SK-N-SH treated with all-trans-retinoic acid at 6 μM for 48 hours (cell line): ENCODE measurements at regions not wholly inside any gene's neighbourhood (a gene's known extent, or its start where the extent isn't known, plus 50 kb on each side); places are given as distances from the start of the nearest gene placed in this dataset.

Source experiments
- ARNTL ChIP-seq: fragments of 450-650 bp; formaldehyde crosslinking; IDR thresholded peaks from 2 replicates; pipeline ENCODE4 v1.5.0; 2020; ENCODE audit warnings: low read depth, mild to moderate bottlenecking, moderate library complexity, borderline replicate concordance
- BACH2 ChIP-seq: fragments of 250-450 bp; sonication (Bioruptor Pico); IDR thresholded peaks from 2 replicates; pipeline ENCODE4 v1.9.0; 2021; ENCODE audit warnings: mild to moderate bottlenecking, borderline replicate concordance
- ESRRG ChIP-seq: fragments of 250-450 bp; sonication (Bioruptor Pico); IDR thresholded peaks from 2 replicates; pipeline ENCODE4 v1.6.1; 2021; ENCODE audit warnings: mild to moderate bottlenecking
- PPARA ChIP-seq: fragments of 250-450 bp; sonication (Bioruptor Pico); IDR thresholded peaks from 2 replicates; pipeline ENCODE4 v1.5.0; 2020; ENCODE audit warnings: mild to moderate bottlenecking, borderline replicate concordance
- RARB ChIP-seq: fragments of 250-450 bp; sonication (Bioruptor Pico); IDR thresholded peaks from 2 replicates; pipeline ENCODE4 v1.8.0; 2021; ENCODE audit warnings: mild to moderate bottlenecking, moderate library complexity
- SNAI2 ChIP-seq: fragments of 250-450 bp; sonication (Bioruptor Pico); IDR thresholded peaks from 2 replicates; pipeline ENCODE4 v1.5.0; 2020; ENCODE audit warnings: mild to moderate bottlenecking, moderate library complexity
- TOX ChIP-seq: fragments of 250-450 bp; sonication (Bioruptor Pico); IDR thresholded peaks from 2 replicates; pipeline ENCODE4 v1.8.0; 2021; ENCODE audit warnings: mild to moderate bottlenecking, moderate library complexity, borderline replicate concordance
- TSHZ2 ChIP-seq: fragments of 250-450 bp; sonication (Bioruptor Pico); IDR thresholded peaks from 2 replicates; pipeline ENCODE4 v1.5.0; 2020; ENCODE audit warnings: mild to moderate bottlenecking, moderate library complexity
- ZFP3 ChIP-seq: fragments of 250-450 bp; sonication (Bioruptor Pico); IDR thresholded peaks from 2 replicates; pipeline ENCODE4 v1.5.0; 2020; ENCODE audit warnings: mild to moderate bottlenecking, moderate library complexity
- ZFP30 ChIP-seq: fragments of 450-650 bp; formaldehyde crosslinking; IDR thresholded peaks from 2 replicates; pipeline ENCODE4 v1.5.0; 2022; ENCODE audit warnings: mild to moderate bottlenecking, moderate library complexity
- ZNF8 ChIP-seq: fragments of 450-650 bp; formaldehyde crosslinking; IDR thresholded peaks from 2 replicates; pipeline ENCODE4 v1.5.0; 2020; ENCODE audit warnings: mild to moderate bottlenecking, moderate library complexity
- TF ChIP-seq, protein P1 (sequence below): fragments of 250-450 bp; sonication (Bioruptor Pico); IDR thresholded peaks from 2 replicates; pipeline ENCODE4 v1.5.1; 2020; ENCODE audit warnings: low read depth, mild to moderate bottlenecking, moderate library complexity
- TF ChIP-seq, protein P2 (sequence below): fragments of 250-450 bp; sonication (Bioruptor Pico); IDR thresholded peaks from 2 replicates; pipeline ENCODE4 v1.8.0; 2020; ENCODE audit warnings: mild to moderate bottlenecking, moderate library complexity, borderline replicate concordance
- TF ChIP-seq, protein P3 (sequence below): fragments of 250-450 bp; sonication (Bioruptor Pico); IDR thresholded peaks from 2 replicates; pipeline ENCODE4 v1.8.0; 2021; ENCODE audit warnings: low read depth, mild to moderate bottlenecking, moderate library complexity, borderline replicate concordance

DNA sequence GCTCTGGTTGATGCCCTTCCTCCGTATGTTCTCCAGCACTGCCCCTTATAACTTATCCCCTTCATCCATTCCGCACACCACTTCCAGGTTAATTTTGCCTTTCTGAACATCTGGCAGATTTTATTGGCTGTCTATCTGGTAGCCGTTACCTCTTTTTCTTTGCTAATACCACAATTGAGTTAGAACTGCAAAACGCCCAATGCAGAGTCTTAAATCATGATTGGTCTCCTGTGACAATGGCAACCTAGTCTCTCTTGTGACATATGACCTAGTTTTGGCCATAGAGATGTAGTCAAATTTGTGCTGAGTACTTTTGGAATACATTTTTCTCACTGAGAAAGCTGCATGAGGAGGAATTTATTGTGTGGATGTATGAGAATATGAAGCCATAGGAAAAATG lies 365.7 kb upstream of the PRR16 start:
- no peak for TF ChIP-seq ZFP30 (CRISPR knock-in tag)
- no peak for TF ChIP-seq SNAI2 (CRISPR knock-in tag)
- no peak for TF ChIP-seq TOX (CRISPR knock-in tag)
- TF ChIP-seq PPARA, result no peak
- no peak for TF ChIP-seq BACH2 (CRISPR knock-in tag)
- no peak for TF ChIP-seq ARNTL
- no peak for TF ChIP-seq ZFP3 (CRISPR knock-in tag)
- TF ChIP-seq ESRRG (CRISPR knock-in tag), result no peak
- TF ChIP-seq, protein P1, sequence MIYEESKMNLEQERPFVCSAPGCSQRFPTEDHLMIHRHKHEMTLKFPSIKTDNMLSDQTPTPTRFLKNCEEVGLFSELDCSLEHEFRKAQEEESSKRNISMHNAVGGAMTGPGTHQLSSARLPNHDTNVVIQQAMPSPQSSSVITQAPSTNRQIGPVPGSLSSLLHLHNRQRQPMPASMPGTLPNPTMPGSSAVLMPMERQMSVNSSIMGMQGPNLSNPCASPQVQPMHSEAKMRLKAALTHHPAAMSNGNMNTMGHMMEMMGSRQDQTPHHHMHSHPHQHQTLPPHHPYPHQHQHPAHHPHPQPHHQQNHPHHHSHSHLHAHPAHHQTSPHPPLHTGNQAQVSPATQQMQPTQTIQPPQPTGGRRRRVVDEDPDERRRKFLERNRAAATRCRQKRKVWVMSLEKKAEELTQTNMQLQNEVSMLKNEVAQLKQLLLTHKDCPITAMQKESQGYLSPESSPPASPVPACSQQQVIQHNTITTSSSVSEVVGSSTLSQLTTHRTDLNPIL (CRISPR knock-in tag), result no peak
- no peak for TF ChIP-seq ZNF8 (CRISPR knock-in tag)
- TF ChIP-seq, protein P2, sequence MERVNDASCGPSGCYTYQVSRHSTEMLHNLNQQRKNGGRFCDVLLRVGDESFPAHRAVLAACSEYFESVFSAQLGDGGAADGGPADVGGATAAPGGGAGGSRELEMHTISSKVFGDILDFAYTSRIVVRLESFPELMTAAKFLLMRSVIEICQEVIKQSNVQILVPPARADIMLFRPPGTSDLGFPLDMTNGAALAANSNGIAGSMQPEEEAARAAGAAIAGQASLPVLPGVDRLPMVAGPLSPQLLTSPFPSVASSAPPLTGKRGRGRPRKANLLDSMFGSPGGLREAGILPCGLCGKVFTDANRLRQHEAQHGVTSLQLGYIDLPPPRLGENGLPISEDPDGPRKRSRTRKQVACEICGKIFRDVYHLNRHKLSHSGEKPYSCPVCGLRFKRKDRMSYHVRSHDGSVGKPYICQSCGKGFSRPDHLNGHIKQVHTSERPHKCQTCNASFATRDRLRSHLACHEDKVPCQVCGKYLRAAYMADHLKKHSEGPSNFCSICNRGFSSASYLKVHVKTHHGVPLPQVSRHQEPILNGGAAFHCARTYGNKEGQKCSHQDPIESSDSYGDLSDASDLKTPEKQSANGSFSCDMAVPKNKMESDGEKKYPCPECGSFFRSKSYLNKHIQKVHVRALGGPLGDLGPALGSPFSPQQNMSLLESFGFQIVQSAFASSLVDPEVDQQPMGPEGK (CRISPR knock-in tag), result no peak
- TF ChIP-seq RARB (CRISPR knock-in tag), result no peak
- TF ChIP-seq, protein P3, sequence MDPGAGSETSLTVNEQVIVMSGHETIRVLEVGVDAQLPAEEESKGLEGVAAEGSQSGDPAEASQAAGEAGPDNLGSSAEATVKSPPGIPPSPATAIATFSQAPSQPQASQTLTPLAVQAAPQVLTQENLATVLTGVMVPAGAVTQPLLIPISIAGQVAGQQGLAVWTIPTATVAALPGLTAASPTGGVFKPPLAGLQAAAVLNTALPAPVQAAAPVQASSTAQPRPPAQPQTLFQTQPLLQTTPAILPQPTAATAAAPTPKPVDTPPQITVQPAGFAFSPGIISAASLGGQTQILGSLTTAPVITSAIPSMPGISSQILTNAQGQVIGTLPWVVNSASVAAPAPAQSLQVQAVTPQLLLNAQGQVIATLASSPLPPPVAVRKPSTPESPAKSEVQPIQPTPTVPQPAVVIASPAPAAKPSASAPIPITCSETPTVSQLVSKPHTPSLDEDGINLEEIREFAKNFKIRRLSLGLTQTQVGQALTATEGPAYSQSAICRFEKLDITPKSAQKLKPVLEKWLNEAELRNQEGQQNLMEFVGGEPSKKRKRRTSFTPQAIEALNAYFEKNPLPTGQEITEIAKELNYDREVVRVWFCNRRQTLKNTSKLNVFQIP, result no peak
- TF ChIP-seq TSHZ2 (CRISPR knock-in tag), result no peak
